ENCODE measurements at regions not wholly inside any gene's neighbourhood (a gene's known extent, or its start where the extent isn't known, plus 50 kb on each side); places are given as distances from the start of the nearest gene placed in this dataset.

DNA sequence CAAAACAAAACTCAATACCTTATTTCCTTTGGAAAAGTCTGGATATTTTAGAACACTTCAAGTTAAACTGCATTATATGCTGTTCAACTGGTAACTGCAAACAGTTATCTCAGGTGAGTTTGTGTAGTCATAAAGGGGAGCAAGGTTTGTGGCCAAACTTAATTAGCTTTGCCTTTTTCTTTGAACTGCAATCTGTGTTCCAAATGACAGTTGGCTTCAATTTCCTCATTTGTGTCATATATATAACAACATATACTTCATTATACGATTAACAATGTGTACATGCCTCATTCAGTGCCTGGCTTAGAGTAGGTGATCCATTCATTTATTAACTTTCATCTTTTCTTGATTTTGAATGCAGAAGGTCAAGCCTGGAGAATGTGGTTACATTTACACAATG lies 55.8 kb downstream of the KCNE4 start:
- H3K4me3 ChIP-seq (ENCODE audit: control insufficient read depth, low read depth, low read length): no peak overlapping the region
- no peak for DNase-seq (ENCODE audit: low read depth)
- TF ChIP-seq, protein P1, sequence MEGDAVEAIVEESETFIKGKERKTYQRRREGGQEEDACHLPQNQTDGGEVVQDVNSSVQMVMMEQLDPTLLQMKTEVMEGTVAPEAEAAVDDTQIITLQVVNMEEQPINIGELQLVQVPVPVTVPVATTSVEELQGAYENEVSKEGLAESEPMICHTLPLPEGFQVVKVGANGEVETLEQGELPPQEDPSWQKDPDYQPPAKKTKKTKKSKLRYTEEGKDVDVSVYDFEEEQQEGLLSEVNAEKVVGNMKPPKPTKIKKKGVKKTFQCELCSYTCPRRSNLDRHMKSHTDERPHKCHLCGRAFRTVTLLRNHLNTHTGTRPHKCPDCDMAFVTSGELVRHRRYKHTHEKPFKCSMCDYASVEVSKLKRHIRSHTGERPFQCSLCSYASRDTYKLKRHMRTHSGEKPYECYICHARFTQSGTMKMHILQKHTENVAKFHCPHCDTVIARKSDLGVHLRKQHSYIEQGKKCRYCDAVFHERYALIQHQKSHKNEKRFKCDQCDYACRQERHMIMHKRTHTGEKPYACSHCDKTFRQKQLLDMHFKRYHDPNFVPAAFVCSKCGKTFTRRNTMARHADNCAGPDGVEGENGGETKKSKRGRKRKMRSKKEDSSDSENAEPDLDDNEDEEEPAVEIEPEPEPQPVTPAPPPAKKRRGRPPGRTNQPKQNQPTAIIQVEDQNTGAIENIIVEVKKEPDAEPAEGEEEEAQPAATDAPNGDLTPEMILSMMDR (IDR thresholded peaks at IDR 0.05; ENCODE audit: control insufficient read depth, insufficient read depth, low read depth, low read length, missing control alignments): no peak

- peak; percentile 52 for DNase-seq (ENCODE audit: low read depth)
- H3K4me3 ChIP-seq (ENCODE audit: control insufficient read depth, low read depth, low read length): no peak overlapping the region
- TF ChIP-seq, protein P1 (IDR thresholded peaks at IDR 0.05; ENCODE audit: control insufficient read depth, insufficient read depth, low read depth, low read length, missing control alignments): no peak
Observed at GRCh38 chr2:223108351-223109050, 56.5 kb downstream of the KCNE4 start.

DNA sequence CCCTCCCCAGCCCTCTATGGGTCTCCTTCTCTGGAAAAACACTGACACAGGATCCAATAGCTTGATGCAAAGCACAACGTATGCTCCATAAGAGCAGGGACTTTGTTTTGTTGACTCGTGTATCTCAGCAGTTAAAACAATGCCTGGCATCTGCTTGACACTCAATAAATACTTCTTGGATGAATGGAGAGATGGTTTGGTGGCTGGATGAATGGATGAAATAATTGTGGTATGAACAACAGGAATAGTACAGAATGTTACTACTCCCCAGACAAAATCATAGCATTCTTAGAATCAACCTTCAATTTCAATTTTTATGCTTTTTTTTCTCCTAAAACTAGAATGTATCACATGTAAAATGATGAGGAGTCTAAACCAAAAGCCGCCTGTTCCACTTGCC lies 57.4 kb downstream of the KCNE4 start:
- no peak overlapping the region for H3K4me3 ChIP-seq (ENCODE audit: control insufficient read depth, low read depth, low read length)
- peak; percentile 57 for DNase-seq (ENCODE audit: low read depth)
- TF ChIP-seq, protein P1 (IDR thresholded peaks at IDR 0.05; ENCODE audit: control insufficient read depth, insufficient read depth, low read depth, low read length, missing control alignments): no peak

- no peak overlapping the region for H3K4me3 ChIP-seq (ENCODE audit: control insufficient read depth, low read depth, low read length)
- no peak for DNase-seq (ENCODE audit: low read depth)
- TF ChIP-seq, protein P1 (IDR thresholded peaks at IDR 0.05; ENCODE audit: control insufficient read depth, insufficient read depth, low read depth, low read length, missing control alignments): no peak
Observed at GRCh38 chr2:223113161-223113560, 61.2 kb downstream of the KCNE4 start.

DNA sequence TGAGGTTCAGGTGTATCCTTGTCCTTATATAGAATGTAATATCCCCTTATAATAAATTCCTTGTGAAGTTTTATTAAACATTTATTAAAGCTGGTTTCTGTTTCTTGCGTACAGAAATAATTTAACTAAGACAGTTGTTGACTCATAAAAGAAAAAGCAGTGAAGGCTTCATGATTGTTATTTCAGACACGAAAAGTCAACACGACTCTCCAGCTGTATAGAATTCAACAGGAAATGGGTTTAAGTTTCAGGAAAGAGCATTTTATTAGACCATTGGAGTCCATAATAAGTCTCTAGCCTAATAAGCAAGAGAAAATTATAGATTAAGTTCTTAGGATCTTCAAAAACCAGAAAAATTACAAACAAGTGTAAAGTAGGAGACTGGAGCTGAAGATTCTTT lies 62.2 kb downstream of the KCNE4 start:
- no peak for DNase-seq (ENCODE audit: low read depth)
- no peak overlapping the region for H3K4me3 ChIP-seq (ENCODE audit: control insufficient read depth, low read depth, low read length)
- TF ChIP-seq, protein P1 (IDR thresholded peaks at IDR 0.05; ENCODE audit: control insufficient read depth, insufficient read depth, low read depth, low read length, missing control alignments): no peak

- no peak for DNase-seq (ENCODE audit: low read depth)
- no peak overlapping the region for H3K4me3 ChIP-seq (ENCODE audit: control insufficient read depth, low read depth, low read length)
- TF ChIP-seq, protein P1 (IDR thresholded peaks at IDR 0.05; ENCODE audit: control insufficient read depth, insufficient read depth, low read depth, low read length, missing control alignments): no peak
Observed at GRCh38 chr2:223114917-223115316, 62.9 kb downstream of the KCNE4 start.

Data from AG09309 (cell line).